ENCODE measurements at regions not wholly inside any gene's neighbourhood (a gene's known extent, or its start where the extent isn't known, plus 50 kb on each side); places are given as distances from the start of the nearest gene placed in this dataset.
"Not testable (repeated sequence)": the region's sequence is repeated elsewhere in the genome, so short reads cannot be mapped to it uniquely, and the experiment has no call there.

- no peak for DNase-seq (ENCODE audit: low read depth)
Observed at GRCh38 chr9:110093871-110094270, 114.1 kb downstream of the C9orf152 start.

DNA sequence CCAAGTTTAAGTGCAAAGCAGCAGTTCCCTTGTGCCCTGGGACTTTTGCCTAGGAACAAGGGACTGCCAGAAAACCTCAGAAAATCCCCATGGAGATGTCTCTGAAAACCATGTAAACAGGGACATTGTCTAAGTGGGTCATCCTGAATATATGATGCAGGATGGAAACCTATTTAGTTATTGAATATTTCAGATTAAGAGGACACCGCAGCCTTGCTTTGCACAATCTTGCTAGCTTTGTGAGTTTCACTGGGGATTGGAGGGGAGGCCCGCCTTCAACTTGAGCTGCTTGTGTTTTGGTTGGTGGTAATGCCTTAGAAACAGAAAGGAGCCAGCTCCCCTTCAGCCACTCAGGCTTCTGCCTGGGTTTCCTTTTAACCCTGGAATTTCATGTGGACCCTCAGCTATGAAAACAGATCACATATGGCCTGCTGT is 112.8 kb downstream of the C9orf152 start:
- no peak for DNase-seq (ENCODE audit: low read depth)

GRCh38 chr9:110095776-110096175 is 112.2 kb downstream of the C9orf152 start:
- DNase-seq (ENCODE audit: low read depth): no peak

GRCh38 chr9:110096674-110097073 is 111.3 kb downstream of the C9orf152 start:
- DNase-seq (ENCODE audit: low read depth): not testable (repeated sequence)

- no peak for DNase-seq (ENCODE audit: low read depth)
Observed at GRCh38 chr9:110099236-110100095, 108.5 kb downstream of the C9orf152 start.

- no peak for DNase-seq (ENCODE audit: low read depth)
Observed at GRCh38 chr9:110101531-110102161, 106.3 kb downstream of the C9orf152 start.

DNA sequence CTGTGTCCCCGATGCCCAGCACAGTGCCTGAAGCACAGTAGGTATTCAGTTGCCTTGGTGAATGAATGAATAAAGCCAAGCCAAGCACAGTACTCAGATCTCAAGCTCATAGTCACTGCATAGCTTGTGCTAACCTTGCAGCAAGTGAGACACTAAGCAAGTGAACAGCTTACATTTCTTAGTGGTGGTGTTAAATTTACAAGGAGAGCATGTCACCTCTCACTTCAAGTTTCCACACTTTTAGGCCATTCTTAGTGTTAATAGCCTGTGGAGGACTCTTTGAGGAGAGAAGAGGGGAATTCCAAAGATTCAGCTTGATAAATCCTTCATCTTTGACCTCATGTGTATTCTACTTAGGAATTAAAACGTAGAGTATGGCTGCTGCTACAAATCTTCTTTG is 104.7 kb downstream of the C9orf152 start:
- no peak for DNase-seq (ENCODE audit: low read depth)

DNA sequence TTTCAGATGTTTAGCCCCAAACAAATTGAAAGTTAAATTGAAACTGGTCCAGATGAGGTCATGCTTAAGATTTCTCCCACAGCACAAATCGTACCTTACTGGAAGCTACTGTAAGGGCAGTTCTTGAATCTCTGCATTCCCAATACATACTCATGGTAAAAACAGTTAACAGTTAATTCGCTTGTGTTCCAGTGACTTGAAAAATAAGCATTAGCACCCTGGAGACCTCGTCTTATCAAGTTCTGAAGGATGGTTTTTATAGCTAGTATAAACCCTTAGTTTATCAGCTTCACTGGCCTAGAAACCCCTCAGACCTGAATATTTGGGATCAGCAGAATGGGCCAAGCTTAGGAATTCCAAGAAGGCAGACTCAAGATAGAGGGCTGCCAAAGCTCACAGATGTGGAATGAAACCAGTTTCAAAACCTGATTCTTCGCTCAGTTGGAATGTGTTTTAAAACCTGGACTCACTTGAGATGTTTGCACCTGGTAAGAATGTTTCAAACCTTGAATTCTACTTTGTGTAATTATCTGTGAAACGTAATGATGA is 103.6 kb downstream of the C9orf152 start:
- no peak for DNase-seq (ENCODE audit: low read depth)

DNA sequence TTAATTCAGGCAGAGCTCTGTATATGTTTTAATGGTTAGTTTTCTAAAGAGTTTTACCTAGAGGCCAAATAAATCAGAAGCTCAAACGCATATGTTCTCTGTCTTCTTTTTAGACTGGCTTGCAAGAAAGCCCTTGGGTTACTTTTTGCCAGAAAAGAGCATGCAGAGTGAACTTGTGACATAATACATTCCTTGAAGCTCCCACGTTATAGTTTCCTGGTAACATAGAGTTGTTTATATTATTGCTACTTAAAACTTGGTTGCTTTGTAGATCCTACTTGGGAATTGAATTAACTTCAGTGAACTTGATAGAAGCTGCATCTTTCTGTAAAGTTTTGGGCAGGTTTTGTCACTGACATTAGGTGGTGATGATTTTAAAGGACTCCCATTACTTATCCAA is 102.9 kb downstream of the C9orf152 start:
- DNase-seq (ENCODE audit: low read depth): no peak

GRCh38 chr9:110106661-110107060 is 101.3 kb downstream of the C9orf152 start:
- DNase-seq (ENCODE audit: low read depth): no peak

GRCh38 chr9:110109333-110110092 is 98.4 kb downstream of the C9orf152 start:
- no peak for DNase-seq (ENCODE audit: low read depth)

- no peak for DNase-seq (ENCODE audit: low read depth)
Observed at GRCh38 chr9:110110154-110110553, 97.8 kb downstream of the C9orf152 start.

DNA sequence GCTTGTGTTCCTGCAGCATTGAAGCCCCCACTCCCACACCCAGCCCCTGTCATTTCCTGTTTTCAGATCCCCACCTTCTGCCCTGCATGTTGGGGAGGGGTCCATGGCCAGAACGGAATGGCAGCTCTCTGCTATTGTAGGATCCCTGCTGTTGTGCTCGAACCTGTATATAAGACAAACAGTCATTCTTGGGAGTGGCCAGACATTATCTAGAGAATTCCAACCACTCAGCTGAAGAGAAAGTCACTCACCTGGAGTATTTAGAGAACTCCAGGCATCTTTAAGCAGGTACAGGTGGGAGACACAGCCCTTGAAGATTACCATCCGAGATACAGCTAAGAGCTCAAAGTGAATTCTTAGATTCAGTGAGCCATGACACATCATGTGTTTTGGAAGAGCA is 96.1 kb downstream of the C9orf152 start:
- no peak for DNase-seq (ENCODE audit: low read depth)

GRCh38 chr9:110112792-110113191 is 95.2 kb downstream of the C9orf152 start:
- DNase-seq (ENCODE audit: low read depth): no peak

- DNase-seq (ENCODE audit: low read depth): no peak
Observed at GRCh38 chr9:110114086-110114858, 93.7 kb downstream of the C9orf152 start.

DNA sequence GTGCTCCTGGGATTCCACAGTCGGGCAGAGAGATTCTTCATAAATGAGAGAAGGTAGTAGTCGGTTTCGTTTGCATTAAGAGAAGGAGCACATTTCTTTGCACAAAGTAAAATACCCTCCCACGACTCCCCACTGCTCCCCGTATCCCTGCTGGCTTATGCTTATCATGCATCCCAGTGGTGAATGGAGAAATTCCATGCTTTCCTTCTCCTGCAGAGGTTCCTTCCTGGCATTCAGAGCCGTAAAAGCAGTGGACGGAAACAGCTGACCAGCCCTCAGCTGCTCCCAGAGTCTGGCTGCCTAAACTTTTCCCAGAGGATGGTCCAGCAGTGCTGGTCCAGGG is 93.1 kb downstream of the C9orf152 start:
- DNase-seq (ENCODE audit: low read depth): no peak

DNA sequence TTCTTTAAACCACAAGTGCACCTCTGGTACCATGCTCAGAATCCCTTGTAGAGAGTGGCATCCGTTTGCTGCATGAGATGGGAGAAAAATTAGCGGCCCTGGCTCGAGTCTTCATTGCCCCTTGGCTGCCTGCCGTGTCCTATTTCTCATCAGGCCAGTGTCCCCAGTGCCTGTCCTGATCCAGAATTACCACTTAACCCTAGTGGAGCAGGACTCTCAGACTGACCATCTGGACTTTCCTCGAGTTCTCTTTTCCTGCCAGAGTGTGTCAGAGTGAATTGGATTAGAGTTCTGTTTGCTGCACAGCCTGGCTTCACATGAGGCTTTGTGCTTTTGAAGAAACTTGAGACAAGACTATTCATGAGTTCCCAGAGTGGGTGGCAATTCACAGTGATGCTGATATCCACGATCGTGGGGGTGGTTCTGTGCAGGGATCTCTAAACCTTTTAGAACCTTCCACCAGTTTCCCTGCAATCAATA is 92.6 kb downstream of the C9orf152 start:
- no peak for DNase-seq (ENCODE audit: low read depth)

GRCh38 chr9:110115826-110116542 is 92.0 kb downstream of the C9orf152 start:
- no peak for DNase-seq (ENCODE audit: low read depth)

DNA sequence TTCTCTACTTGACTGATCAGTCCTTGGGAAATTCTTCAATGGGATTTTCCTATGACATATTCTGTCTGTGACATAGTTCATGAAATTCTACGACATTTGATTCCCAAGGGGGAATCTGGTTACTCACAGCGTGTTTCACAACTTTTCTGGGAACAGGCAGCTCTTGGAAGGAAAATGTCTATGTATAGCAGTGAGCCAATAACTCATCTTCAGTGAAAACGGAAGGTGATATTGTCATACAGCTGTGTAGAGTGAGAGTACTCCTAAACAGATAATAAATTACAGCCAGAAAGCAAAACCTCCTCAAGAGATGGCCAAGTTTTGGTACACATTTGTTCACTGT is 91.4 kb downstream of the C9orf152 start:
- DNase-seq (ENCODE audit: low read depth): no peak

DNA sequence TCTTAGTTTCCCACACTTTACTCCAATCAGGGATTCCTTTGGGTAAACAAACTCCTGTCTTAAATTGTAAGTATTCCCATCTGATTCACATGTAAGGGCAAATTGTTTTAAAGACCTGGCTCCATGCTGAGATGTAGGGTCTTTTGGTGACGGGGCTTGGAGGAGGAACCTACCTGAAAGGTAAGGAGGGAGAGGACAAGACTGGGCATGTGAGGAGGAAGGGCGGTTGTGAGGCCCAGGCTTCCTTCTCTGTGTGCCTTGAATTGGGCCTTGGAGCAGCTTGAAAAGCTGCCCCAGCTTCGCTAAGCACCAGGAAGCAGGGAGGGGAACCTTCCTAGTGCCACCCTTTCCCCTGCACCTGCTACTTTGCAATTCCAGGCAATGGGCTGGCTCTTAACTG is 86.8 kb downstream of the C9orf152 start:
- DNase-seq (ENCODE audit: low read depth): no peak
